ENCODE measurements at regions not wholly inside any gene's neighbourhood (a gene's known extent, or its start where the extent isn't known, plus 50 kb on each side); places are given as distances from the start of the nearest gene placed in this dataset.

GRCh38 chr17:63249256-63250004 is 196.7 kb downstream of the CYB561 start:
- Histone ChIP-seq H3K9ac (no peak overlapping the region), H3K36me3 (ENCODE audit: control insufficient read depth, insufficient read depth, low read length) (no peaks in the 10 kb centered on the region), H3K27me3 (ENCODE audit: control insufficient read depth, insufficient read depth, low read length) (no peaks in the 10 kb centered on the region), H3K4me1 (peaks cover 2% of the 10 kb centered on the region), H3K9me3 (ENCODE audit: control insufficient read depth, low read length) (no peaks in the 10 kb centered on the region), H3K79me2 (no peaks in the 10 kb centered on the region), H2AFZ (no peak overlapping the region), H3K4me3 (ENCODE audit: low read depth, low read length) (no peak overlapping the region), H3K27ac (no peak overlapping the region), H3K4me2 (ENCODE audit: low read length) (no peak overlapping the region)
- TF ChIP-seq, protein P1, sequence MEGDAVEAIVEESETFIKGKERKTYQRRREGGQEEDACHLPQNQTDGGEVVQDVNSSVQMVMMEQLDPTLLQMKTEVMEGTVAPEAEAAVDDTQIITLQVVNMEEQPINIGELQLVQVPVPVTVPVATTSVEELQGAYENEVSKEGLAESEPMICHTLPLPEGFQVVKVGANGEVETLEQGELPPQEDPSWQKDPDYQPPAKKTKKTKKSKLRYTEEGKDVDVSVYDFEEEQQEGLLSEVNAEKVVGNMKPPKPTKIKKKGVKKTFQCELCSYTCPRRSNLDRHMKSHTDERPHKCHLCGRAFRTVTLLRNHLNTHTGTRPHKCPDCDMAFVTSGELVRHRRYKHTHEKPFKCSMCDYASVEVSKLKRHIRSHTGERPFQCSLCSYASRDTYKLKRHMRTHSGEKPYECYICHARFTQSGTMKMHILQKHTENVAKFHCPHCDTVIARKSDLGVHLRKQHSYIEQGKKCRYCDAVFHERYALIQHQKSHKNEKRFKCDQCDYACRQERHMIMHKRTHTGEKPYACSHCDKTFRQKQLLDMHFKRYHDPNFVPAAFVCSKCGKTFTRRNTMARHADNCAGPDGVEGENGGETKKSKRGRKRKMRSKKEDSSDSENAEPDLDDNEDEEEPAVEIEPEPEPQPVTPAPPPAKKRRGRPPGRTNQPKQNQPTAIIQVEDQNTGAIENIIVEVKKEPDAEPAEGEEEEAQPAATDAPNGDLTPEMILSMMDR (IDR thresholded peaks at IDR 0.05), result no peak

DNA sequence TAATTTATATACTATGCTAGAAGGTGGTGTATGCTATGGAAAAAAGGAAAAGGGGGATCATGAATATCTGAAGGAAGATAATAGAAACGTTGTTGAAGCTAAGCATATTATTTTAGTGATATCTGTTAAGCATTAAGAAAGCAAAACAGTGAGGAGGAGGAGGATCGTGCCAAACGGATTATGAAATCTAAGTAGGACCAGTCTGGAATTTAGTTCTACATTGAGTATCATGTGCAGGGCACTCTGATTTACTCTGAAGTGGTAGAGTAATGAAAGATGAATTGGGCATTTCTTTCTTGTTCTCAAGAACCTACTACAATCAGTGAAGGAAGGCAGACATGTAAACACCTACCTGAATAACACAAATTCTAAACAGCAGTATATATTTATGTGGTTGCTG is 195.3 kb downstream of the CYB561 start:
- no peak overlapping the region for H3K27ac ChIP-seq
- TF ChIP-seq, protein P1 (IDR thresholded peaks at IDR 0.05), result no peak

DNA sequence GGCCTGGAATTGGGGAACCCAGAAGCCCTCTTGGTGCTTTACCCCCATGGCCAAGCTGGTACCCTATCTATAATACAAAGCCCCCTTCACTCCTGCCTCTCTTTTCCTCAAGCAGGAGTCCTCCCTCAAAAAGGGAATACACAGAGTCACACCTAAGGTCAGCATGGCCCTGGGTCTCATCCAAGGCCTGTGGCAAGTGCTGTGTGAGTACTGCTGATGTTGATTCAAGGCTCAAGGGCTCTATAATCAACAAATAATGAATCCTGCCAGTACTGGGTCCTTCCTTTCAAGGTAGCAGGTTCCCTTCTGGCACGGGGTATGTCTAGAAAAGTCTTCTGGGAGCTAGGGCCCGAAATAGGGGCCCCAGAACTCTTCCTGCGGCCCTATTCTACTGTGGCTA is 187.3 kb downstream of the CYB561 start:
- no peak overlapping the region for H3K4me2 ChIP-seq (ENCODE audit: low read length)
- no peaks in the 10 kb centered on the region for H3K27me3 ChIP-seq (ENCODE audit: control insufficient read depth, insufficient read depth, low read length)
- no peak overlapping the region for H3K9ac ChIP-seq
- no peak overlapping the region for H3K4me3 ChIP-seq (ENCODE audit: low read depth, low read length)
- H3K9me3 ChIP-seq (ENCODE audit: control insufficient read depth, low read length), result no peaks in the 10 kb centered on the region
- TF ChIP-seq, protein P1 (IDR thresholded peaks at IDR 0.05), result no peak
- no peak overlapping the region for H3K27ac ChIP-seq
- H3K79me2 ChIP-seq, result peaks cover 27% of the 10 kb centered on the region
- H3K4me1 ChIP-seq, result no peaks in the 10 kb centered on the region
- no peaks in the 10 kb centered on the region for H3K36me3 ChIP-seq (ENCODE audit: control insufficient read depth, insufficient read depth, low read length)
- H2AFZ ChIP-seq, result no peak overlapping the region

More for the DNA sequence above, 195.3 kb downstream of the CYB561 start:
- Histone ChIP-seq H3K4me3 (ENCODE audit: low read depth, low read length) (no peak overlapping the region), H3K4me1 (peaks cover 2% of the 10 kb centered on the region), H3K4me2 (ENCODE audit: low read length) (no peak overlapping the region), H3K79me2 (no peaks in the 10 kb centered on the region), H2AFZ (no peak overlapping the region), H3K27me3 (ENCODE audit: control insufficient read depth, insufficient read depth, low read length) (no peaks in the 10 kb centered on the region), H3K9me3 (ENCODE audit: control insufficient read depth, low read length) (no peaks in the 10 kb centered on the region), H3K36me3 (ENCODE audit: control insufficient read depth, insufficient read depth, low read length) (no peaks in the 10 kb centered on the region), H3K9ac (no peak overlapping the region)

DNA sequence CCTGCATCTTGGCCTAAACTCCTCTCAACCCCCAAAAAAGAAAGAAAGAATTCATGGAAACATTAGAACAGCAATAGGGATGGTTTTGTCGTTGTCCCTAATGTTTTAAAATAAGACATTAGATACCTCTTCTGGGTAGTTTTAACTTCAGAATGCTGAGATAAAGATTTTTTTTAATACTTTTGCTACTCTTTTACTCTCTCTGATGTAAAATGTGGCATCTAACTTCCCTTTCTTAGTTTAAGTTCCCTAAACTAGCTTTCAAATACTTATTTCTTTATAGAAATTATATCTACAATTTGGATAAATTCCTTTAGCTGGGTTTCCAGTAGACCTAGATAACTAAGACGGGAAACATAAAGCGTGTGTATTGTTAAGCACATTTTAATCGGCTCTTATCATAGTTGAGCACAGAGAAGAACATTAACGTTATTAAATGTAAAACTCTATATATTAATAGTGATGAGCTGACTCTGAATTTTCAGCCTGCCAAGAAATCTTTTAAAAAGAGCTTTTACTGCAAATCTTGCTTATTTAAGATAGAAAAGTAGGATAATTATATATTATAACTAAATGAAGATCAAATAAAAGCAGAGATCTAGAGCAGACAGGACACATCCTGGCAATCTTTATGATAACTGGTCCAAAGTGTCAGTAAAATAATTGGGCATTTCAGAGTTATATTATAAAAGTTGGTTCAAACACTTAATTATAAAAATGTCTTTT is 183.2 kb downstream of the CYB561 start:
- Histone ChIP-seq H3K4me2 (ENCODE audit: low read length) (no peak overlapping the region), H2AFZ (no peak overlapping the region), H3K79me2 (peaks cover 22% of the 10 kb centered on the region), H3K36me3 (ENCODE audit: control insufficient read depth, insufficient read depth, low read length) (no peaks in the 10 kb centered on the region), H3K27ac (no peak overlapping the region), H3K4me1 (no peaks in the 10 kb centered on the region), H3K9me3 (ENCODE audit: control insufficient read depth, low read length) (no peaks in the 10 kb centered on the region), H3K27me3 (ENCODE audit: control insufficient read depth, insufficient read depth, low read length) (no peaks in the 10 kb centered on the region), H3K4me3 (ENCODE audit: low read depth, low read length) (no peak overlapping the region), H3K9ac (no peak overlapping the region)
- TF ChIP-seq, protein P1 (IDR thresholded peaks at IDR 0.05), result no peak
